Fibroblast of upper back skin (primary cell): ENCODE measurements at regions not wholly inside any gene's neighbourhood (a gene's known extent, or its start where the extent isn't known, plus 50 kb on each side); places are given as distances from the start of the nearest gene placed in this dataset.
"Not testable (repeated sequence)": the region's sequence is repeated elsewhere in the genome, so short reads cannot be mapped to it uniquely, and the experiment has no call there.

ENCODE experiments used
- DNase-seq: peaks from one replicate; pipeline ENCODE4 v3.0.0-alpha.2; 2013

DNA sequence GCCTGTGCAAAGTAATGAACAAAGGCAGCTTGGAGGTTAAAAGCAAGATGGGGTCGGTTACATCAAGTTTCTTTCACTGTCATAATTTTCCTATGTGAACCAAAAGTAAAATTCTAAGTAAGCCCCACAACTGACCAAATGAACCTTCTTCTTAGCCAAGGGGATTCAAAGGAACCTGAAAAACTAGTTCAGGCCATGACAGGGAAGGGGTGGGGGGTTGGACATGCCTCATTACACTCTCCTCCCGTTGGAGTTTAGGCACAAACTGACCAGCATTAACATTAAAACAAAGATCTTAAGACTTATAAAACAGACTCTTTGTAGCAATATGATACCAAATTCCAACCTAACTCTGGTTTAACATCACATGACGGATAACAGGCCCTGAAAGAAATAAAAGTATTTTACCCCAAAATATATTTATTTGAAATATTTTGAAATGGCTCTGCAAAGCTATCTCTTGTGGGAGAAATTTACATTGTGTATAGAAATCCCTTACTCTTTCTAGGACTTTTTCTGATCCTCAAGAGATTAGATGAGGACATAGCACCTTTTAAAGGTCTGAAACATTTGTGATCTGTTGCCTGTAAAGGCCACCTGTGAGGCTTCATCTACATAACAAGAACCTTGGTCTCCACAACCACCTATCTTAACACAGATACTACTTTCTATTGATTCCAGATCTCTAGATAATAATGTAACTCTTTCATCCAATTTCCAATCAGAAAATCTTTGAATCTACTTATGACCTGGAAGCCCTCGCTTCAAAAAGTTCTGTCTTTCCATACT lies 1829.0 kb upstream of the MIR17HG start:
- DNase-seq: no peak

DNA sequence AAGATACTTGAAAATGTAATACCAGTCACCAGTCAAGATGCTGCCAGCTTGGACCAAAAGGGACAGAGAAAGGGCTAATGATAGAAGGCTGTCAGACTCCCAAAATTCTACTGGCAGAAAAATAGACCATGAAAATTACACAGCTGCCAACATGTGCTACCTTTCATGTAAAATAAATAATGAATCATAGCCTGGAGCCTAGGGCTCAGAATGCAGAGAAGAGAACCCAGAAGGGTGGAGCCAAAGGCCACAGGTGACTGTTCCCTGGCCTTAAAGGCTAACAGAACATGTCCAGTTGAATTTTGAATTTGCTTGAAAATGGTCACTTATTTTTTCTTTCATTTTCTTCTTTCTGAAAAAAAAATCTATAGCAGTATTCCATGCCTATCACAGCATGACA lies 1827.0 kb upstream of the MIR17HG start:
- DNase-seq: no peak

DNA sequence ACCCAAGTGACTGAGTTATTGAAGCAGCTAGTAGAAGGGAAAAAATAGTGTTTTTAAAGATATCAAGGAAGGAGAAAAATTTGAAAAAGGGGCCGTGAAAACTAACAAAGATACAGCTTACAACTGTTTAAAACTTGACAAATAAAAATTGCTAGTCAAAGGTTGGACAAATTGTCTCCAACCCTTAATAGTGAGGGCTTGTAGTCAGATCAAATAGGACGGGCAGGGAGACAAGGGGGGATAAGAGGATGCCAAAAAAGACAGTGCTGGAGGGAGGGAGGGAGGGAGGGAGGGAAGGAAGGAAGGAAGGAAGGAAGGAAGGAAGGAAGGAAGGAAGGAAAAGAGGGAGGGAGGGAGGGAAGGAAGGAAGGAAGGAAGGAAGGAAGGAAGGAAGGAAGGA lies 1825.8 kb upstream of the MIR17HG start:
- DNase-seq: not testable (repeated sequence)

DNA sequence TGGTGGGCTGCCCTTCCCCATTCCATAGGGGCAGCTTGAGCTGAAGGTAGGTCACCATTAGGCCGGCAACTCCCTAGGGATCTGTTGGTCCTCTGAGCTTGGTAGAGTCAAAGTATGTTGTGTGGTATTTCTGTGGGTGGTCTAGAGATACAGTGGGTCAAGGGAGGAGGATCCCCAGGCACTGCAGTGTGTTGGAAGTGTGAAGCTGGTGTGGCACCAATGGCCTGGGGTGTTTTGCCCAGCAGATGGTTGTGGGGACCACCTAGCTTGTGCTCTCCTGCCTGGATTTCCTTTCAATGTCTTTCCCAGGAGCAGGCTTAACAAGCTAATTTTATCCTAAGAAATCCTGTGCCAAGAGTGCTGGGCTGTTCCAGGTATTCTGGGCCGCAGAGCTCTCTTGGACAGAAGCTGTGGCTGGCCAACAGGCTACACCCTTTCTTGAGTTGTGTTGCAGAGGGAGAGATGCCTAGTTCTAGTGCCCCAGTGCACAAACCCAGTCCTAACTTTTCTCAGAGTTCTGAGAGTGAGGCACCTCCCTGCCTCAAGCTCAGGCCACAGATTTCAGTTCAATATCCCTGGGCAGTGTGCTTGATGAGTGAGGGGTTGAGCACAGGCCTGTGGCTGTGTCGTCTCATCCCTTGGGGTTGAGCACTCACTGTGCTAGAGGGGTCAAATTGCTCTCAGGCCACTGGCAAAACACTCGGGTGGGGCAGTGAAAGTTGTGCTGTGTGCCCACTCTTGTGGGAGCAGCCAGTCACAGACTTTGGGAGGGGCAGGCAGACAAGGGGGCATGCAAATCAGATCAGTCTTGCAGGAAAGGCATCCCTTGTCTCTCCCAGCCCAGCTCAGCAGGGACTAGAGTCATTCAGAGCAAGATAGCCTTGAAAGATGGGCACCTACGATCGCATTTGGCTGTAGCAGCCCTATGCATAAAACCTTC lies 1806.1 kb upstream of the MIR17HG start:
- DNase-seq: no peak

DNA sequence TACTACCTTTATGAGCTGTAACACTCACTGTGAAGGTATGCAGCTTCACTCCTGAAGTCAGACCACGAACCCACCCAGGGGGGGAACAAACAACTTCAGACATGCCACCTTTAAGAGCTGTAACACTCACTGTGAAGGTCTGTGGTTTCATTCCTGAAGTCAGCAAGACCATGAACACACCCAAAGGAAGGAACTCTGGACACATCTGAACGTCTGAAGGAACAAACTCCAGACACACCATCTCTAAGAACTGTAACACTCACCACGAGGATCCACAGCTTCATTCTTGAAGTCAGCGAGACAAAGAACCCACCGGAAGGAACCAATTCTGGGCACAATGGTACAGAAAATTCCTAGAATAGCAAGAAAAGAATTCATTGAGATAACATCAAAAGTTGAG lies 1796.5 kb upstream of the MIR17HG start:
- DNase-seq: peak; percentile 54

DNA sequence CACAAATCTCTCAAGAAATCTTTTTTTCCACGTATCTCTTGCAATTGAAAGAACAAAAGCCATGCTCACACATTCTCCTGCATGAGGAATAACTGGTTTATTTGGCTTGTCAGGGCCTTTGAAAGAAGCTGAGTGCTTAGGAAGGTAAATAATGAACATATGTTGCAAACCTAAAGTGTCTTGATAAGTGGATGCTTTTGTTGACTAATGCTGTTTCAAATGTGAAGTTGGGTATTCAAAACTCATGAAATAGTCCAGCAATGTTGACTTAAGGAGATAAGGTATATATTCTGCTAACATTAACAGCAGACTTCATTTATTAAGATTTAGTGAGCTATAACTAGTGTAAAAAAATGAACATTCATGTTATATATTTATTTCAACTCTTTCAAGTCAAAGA lies 1792.7 kb upstream of the MIR17HG start:
- DNase-seq: no peak

DNA sequence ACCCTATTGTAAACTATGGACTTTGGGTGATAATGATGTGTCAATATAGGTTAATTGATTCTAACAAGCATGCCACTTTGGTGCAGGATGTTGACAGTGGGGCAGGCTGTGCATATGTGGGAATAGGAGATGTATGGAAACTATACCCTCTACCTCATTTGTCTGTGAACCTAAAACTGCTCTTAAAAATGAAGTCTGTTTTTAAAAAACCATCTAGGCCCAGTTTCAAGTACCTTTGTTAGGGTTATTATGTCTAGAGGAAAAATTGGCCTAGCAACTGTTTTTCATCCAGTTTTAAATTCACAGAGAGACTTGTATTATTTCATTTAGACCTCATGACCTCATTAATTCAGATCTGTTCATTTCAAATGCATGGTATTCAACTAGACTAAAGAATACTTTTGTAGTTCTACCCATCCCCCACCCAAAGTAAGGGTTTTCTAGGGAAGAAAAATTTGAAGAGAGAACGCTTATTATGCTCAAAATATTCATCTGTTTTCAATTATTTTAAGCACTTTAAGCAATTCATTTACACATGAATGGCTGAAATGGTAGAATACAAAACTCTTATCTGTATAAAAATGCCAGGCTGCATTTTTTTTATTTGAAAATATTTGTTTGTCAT lies 1781.9 kb upstream of the MIR17HG start:
- no peak for DNase-seq

DNA sequence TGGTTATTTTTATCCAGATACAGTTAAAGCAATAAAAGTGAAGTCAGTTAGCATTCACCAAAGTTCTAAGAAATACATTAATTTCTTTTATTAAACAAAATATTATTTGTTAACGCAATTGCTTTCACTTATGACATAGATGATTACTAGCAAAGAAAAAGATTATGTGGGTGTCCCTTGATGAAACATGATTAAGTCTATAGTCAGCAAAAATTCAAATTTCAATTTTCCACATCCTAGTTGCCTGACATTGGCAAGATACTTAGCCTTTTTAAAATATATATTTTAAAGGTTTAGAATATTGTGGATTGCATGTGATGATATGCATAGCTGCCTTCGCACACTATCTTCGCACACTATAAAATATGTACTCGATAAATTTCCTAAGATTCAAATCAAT lies 1780.5 kb upstream of the MIR17HG start:
- no peak for DNase-seq

DNA sequence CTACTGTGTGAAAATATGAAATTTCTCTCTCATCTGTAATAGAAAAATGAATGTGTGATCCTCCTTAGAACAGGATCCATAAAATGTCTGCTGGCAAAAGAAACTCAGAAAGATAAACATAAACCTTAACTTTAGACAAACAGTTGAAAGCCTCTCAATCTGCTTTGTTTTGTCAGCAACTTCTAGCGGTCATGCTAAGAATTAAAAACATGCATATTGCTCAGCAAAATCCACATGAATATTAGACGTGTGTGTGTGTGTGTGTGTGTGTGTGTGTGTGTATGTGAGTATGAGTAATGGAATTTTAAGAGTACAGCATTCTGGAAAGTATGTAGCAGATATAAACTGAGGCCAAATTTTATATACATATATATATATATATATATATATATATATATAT lies 1779.2 kb upstream of the MIR17HG start:
- peak; percentile 36 for DNase-seq

DNA sequence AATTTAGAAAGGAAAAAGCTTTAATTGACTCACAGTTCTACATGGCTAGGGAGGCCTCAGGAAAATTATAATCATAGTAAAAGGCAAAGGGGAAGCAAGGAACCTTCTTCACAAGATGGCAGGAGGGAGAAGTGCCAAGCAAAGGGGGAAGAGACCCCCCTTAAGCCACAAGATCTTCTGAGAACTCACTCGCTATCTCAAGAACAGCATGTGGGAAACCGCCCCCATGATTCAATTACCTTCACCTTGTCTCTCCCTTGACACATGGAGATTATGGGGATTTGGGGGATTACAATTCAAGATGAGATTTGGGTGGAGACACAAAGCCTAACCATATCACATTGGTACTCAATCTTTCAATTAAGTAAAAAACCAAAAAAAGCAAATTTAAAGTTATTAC lies 1778.7 kb upstream of the MIR17HG start:
- no peak for DNase-seq

DNA sequence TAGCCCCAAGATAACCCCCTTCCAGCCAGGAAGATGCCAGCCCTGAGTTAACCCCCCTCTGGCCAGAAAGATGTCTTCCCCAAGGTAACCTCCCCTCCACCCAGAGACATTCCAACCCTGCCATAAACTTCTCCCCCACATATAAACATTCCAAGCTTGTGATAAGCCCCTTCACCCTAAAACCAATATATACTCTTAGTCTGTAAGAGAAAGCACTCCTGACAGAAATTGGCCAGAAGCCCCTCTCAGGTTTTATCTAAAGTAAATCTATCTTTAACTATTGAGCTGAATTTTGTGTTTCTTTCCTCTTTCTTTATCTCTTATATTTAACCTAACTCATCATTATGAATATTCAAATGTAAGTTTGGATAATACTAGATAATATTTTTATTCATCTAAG lies 1775.8 kb upstream of the MIR17HG start:
- DNase-seq: no peak

DNA sequence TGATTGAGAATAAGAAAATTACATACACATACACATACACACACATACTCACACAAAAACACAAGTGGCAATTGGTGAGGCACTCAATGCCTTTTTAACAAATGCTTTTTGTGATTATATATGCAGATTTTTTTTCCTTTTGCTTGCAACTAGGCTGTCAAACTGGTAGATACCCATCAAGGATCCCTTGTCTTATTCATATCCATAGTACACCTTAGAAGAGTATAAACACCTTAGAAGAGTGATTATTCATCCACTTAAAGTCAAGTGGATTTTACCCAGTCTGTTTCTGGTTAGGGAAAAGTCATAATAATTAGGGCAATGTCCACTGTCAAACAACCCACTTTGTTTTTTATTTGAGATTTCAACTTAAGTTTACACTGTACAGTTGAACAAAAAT lies 1773.4 kb upstream of the MIR17HG start:
- DNase-seq: no peak

DNA sequence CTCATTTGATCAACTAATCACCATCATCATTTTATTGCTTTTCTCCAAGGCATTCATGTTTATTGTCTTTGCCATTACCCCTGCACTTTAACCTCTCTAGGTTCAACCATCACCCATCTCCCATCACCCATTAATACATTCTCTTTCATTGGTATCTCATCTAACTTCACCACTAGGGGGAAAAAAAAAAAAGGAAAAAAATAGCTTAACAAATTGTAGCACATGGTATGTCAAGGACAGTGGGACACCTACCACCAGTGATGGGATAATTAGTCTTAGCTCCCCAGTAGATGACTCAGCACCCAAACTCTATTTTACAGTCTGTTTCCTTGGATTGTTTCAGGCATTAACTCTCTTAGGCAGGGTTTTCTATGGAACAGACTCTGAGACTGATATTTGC lies 1770.2 kb upstream of the MIR17HG start:
- DNase-seq: no peak

DNA sequence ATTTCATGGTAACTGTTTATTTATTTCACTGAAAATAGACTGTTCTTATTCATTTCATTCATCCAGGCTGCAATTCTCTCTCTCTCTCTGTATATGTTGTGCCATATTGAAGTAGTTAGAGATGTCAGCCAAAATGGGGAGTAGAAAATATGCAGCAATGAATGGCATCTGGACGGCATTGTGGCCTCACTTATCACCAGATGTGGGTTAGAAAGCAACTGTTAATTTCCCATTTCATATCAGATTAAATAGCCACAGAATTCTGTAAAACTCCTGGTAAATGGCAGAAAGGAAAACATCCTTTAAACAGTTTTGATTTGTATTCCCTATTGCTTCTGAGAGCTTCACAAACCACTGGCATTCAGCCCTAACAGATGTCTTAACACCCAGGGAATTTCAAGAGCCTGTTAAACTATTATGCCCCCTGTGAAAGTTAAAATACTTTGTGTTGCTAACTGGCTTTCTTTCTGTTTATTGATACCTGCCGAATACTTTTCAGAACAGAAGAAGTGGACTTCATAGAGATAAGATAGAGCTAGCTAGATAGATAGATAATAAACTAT lies 1763.3 kb upstream of the MIR17HG start:
- peak; percentile 12 for DNase-seq

DNA sequence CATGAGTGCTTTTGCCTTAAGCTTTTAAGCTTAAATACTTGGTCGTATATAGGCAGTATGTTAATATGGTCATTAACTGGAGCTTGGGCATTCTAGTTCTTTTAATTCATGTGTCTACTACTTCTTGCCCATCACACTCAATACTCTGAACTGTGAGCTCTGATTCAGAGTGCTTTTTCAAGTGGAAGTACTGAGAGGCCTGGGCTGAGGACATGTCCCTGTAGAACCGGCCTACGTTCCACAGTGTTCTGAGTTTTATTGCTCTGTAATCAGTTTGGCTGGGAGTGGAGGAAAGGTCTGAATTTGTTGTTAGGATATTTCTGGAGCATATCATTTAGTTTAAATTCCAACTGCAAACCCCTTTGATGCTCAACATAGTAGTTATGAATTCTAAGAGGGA lies 1744.8 kb upstream of the MIR17HG start:
- no peak for DNase-seq

DNA sequence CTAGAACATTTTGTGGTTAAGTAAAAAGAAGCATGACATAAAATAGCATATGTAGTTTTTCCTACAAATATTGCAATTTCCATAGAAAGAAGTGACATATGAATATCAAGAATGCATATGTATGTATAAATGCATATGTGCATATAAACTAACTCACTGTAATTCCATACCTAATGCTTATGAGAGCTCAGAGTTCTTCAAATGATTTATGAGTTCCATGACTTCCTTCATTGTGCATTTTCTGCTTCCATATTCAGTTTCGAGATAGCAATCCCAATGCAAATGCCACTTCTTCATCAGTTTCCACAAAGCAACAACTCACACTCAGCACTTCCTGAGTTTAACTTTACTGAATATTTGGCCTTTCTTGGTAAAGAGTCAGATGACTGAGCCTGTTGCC lies 1744.3 kb upstream of the MIR17HG start:
- DNase-seq: no peak

DNA sequence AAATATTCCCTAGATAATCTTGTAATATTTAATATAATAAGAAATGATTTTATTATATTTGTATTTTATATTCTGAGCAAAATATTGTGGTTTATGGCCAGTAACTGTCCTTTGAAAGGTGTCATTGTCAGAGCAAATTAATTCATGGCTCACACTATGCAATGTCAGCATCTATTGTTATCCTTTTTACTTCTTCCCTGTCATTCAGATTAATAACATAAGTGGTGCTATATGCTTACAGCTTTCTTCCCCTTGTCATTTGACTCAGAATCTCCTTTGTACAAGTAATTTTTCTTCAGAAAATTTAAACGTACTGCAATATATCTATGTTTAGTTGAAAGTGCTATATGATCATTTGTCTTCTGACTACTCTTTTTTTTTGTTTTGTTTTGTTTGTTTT lies 1738.2 kb upstream of the MIR17HG start:
- no peak for DNase-seq

DNA sequence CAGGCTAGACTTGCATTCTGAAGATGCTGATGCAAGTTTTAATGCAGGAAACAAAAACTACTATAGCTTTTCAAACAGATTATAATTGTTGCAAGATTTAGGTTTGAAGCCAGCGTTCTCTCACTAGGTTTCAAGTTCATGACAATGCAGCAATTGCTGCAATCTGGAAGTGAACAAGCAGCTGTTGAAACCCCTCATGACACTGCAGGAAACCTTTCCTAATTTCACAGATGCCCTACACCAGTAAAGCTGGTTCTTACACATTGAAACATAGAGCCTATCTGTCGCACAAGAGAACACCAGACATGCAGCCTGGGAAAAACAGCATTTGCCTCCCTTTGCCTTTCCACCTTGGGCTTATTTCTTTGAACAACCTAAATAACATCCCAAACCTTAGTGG lies 1737.2 kb upstream of the MIR17HG start:
- no peak for DNase-seq

DNA sequence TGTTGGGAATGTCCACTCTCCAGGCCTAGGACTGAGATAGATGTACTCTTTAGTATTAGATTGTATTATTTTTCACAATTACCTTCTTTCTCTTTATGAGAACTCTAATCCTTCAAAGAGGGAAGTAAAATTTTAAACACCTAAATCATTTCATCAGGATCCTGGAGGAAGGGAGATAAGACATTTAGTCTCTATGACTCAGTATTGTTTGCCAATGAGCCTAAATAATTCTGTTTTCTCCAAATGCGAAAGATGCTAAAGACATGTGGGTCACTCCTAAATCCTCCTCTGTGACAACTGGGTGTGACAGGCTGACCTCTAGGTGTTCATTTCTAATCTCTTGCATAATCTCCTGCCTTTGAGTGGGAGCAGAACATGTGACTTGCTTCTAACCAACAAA lies 1736.6 kb upstream of the MIR17HG start:
- no peak for DNase-seq

DNA sequence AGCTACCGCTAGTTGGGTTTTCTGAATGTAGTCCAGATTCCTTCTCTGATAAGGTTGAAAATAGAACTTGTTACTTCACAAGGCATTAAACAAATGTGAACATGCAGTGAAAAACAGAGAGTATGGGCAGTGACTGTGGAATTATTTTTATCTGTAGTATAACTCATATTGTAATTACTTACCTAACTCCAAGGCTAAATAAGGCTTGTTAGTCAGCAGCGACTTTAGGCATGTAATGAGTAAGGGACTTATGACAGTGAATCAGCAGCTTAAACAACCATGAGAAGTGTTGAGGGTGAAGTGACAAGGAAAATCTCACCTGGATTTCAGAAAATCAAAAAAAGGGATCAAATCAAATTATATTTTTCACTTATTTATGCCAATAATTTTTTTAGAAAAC lies 1719.5 kb upstream of the MIR17HG start:
- no peak for DNase-seq

DNA sequence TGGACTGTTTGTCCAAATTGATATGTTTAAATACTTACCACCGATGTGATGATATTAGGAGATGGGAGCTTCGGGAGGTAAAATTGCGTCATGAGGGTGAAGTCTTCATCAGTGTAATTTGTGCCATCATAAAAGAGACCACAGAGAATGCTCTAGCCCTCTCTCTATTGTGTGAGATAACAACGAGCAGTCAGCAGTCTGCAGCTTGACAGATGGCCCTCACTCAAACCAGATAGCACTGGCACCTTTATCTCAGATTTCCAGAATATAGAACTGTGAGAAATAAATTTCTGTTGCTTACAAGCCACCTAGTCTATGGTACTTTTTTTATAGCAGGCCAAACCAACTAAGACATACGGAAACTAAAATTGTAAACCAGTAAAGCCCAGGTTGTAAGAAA lies 1718.9 kb upstream of the MIR17HG start:
- no peak for DNase-seq

DNA sequence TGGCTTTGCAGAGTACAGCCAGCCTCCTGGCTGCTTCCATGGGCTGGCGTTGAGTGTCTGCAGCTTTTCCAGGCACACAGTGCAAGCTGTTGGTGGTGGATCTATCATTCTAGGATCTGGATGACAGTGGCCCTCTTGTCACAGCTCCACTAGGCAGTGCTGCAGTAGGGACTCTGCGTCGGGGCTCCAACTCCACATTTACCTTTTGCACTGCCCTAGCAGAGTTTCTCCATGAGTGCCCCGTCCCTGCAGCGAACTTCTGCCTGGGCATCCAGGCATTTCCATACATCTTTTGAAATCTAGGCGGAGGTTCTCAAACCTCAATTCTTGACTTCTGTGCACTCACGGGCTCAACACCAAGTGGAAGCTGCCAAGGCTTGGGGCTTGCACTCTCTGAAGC lies 1697.3 kb upstream of the MIR17HG start:
- no peak for DNase-seq

DNA sequence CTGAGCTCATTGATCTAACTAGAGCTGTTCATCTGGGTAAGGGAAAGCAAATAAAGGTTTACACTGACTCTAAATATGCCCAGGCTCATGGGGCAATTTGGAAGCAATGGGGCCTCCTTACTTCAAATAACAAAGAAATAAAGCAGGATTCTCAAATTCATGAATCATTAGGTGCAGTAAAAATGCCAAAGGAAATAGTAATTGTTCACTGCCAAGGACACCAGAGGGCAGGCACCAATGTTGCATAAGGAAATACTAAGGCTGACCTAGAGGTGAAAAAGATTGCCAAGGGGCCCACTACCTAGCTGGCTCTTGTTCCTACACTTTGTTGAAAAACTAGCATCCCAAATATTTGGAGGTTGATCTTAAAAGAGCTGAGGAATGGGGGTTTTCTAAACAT lies 1686.7 kb upstream of the MIR17HG start:
- DNase-seq: no peak
